H7 (cell line): ENCODE measurements at regions not wholly inside any gene's neighbourhood (a gene's known extent, or its start where the extent isn't known, plus 50 kb on each side); places are given as distances from the start of the nearest gene placed in this dataset.
"Not testable (repeated sequence)": the region's sequence is repeated elsewhere in the genome, so short reads cannot be mapped to it uniquely, and the experiment has no call there.

Source experiments
- DNase-seq: peaks from one replicate; pipeline ENCODE4 v3.0.0; 2012
- H3K27me3 ChIP-seq: 2 replicates; pipeline ENCODE4 v1.6.0; 2011; ENCODE audit warnings: mild to moderate bottlenecking, low read length; ENCODE audit not compliant: control insufficient read depth, insufficient read depth
- H3K36me3 ChIP-seq: replicated peaks from 2 replicates; pipeline ENCODE4 v1.5.1; 2011; ENCODE audit warnings: low read length; ENCODE audit not compliant: control insufficient read depth, insufficient read depth
- H3K4me3 ChIP-seq: 2 replicates; pipeline ENCODE4 v1.5.1; 2011; ENCODE audit warnings: low read depth, mild to moderate bottlenecking, control low read depth, low read length, moderate library complexity; ENCODE audit not compliant: insufficient read depth

DNA sequence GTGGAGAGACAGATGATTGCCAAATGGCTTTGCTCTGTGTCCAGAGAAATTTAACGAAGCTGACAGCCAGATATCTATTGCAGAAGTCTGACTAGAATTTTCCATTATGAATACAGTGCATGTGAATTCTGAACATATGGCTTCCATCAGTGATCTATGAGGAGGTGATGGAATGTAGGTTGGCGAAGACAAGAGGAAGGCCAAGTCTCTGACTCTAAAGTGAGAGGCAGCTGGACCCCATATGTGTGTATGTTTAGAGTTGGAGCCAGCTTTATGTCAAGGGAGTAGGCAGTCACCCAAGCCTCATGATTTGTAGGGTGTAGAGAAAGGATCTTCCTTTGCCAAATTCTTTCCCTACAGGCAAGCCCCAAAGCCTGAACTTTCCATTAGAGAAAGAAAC, 76.2 kb upstream of the TEX13D start:
- Histone ChIP-seq H3K36me3 (no peaks in the 10 kb centered on the region), H3K4me3 (no peak overlapping the region), H3K27me3 (no peaks in the 10 kb centered on the region)
- no peak for DNase-seq

DNA sequence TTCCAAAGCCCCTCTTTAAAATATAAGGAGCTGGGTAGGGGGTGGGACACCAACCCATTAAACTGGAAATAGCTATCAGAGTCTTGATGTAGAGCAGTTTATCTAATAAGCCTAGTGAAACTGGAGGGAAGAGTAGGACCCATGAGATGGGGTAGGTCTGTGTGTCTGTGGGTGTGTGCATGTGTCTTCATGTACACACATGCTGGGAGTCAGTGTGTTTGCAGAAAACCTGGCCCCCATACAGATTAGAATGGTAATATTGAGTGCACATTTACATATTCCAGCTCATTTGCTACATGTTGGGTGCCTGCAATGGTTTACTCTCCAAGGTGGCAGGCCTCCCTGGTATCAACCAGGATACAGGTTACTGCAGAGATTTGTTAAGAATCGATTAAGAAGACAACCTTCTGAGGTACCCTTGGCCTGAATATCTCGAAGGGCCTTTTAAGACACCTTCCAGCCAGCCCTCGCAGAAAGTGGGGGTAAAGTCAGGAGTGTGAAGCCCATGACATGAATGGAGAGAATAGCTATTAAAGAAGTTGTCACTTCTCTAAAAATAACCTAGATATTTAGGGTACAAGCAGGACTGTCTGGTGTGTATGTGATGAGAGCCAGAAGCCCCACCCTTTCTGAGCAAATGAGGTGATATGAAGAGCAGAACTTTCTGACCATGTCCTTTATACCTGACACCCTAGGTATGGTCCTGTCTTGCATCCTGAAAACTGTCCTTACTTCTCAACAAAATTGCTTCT, 75.7 kb upstream of the TEX13D start:
- H3K27me3 ChIP-seq: no peaks in the 10 kb centered on the region
- H3K36me3 ChIP-seq: no peaks in the 10 kb centered on the region
- DNase-seq: no peak
- H3K4me3 ChIP-seq: no peak overlapping the region

DNA sequence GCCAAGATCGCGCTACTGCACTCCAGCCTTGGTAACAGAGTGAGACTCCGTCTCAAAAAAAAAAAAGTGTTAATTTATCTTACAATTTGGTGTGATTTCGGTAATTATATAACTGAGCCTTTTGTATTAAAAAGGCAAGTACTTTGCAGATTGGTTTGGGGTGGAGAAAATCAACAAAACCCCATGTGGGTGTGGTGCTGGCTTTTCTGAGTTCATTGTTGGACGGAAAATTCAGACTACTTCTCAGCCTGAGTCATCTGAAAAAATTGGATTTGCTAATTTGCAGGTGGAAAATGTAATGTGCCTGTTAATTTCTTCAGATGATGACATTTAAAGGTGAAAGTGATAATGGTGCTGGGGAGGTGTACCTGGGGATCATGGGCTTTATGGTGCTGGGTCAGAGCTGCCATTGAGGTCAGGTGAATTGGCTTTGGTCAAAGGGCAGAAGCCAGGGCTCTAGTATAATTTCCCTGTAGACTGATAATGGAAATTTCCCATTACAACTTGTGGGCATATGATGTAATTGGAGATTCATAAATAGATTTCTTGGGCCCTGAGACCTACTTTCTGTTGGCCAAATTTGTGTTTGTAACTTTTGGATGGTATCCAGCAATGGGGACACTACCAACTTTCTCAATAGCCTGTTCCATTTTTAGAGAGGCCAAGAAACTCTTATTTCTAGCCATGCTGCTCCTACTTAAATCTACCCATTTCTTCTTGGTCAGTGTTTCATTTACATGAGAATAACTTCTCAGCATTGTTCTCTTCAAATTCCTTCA, 74.3 kb upstream of the TEX13D start:
- H3K36me3 ChIP-seq: no peaks in the 10 kb centered on the region
- H3K27me3 ChIP-seq: no peaks in the 10 kb centered on the region
- DNase-seq: no peak
- no peak overlapping the region for H3K4me3 ChIP-seq

DNA sequence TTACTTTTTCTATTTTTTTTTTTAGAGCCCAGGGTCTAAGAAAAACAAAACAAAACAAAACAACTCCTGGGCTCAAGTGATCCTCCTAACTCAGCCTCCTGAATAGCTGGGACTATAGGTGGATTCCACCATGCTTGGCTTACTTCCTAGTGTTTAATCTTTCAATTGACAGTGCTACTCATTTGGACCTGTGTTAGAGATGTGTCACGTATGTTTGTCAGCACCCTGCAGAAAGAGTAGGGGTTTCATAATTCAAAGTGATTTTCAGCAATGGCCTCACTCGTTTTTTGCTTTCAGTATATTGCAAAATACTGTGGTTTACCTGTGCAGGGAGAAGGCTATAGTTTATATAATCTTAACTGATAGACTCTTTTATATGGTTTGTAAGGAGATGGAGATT, 71.6 kb upstream of the TEX13D start:
- Histone ChIP-seq H3K27me3 (no peaks in the 10 kb centered on the region), H3K36me3 (no peaks in the 10 kb centered on the region), H3K4me3 (no peak overlapping the region)
- DNase-seq: no peak

DNA sequence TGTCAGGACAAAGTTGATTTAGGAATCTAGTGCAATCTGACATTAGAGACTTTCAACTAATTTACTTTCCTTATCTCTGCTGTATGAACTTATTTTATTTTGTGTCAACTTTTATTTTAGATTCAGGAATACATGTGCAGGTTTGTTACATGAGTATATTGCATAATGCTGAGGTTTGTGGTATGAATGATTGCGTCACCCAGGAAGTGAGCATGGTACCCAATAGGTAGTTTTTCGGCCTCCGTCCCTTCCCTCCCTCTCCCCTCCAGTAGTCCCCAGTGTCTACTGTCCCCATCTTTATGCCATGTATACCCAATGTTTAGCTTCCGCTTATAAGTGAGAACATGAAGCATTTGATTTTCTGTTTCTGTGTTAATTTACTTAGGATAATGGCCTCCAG, 68.7 kb upstream of the TEX13D start:
- H3K36me3 ChIP-seq: no peaks in the 10 kb centered on the region
- DNase-seq: no peak
- H3K4me3 ChIP-seq: no peak overlapping the region
- H3K27me3 ChIP-seq: no peaks in the 10 kb centered on the region

DNA sequence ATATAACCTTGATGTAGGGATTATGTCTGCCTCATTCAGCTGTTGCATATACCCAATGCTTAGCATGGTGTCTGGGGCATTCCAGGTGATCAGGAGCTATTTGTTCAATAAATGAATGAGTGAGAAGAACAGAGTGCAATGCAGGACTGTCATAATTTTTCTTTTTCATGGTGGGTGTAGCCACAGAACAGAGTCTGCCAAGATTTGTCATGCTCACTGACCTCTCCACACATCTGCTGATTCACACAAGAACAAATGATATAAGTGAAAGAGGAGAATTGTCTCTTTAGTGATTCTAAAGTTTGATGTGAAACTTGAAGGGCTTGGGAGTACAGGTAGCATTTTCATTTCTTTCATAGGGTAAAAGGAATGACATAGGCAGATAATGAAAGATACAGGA, 64.4 kb upstream of the TEX13D start:
- no peak for DNase-seq
- H3K4me3 ChIP-seq: no peak overlapping the region
- H3K36me3 ChIP-seq: no peaks in the 10 kb centered on the region
- H3K27me3 ChIP-seq: no peaks in the 10 kb centered on the region

DNA sequence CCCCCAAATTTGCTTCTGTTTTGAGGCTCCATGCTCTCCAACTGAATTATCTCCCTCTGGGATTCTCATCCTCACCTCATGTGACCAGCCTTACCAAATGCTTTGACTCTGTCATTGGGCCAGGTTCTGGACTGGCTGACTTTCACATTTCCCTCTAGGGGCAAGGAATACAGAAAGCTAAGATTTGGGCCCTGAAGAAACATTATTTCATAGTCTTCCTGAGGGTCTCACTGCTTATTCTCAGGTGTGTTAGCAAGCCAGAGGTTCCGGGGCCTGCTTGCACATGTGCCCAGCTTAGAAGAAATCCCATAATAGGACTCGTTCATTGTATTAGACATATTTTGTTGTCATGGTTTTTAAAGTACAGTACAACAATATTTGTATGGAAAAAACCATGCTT, 62.6 kb upstream of the TEX13D start:
- Histone ChIP-seq H3K27me3 (no peaks in the 10 kb centered on the region), H3K36me3 (no peaks in the 10 kb centered on the region), H3K4me3 (no peak overlapping the region)
- DNase-seq: no peak

DNA sequence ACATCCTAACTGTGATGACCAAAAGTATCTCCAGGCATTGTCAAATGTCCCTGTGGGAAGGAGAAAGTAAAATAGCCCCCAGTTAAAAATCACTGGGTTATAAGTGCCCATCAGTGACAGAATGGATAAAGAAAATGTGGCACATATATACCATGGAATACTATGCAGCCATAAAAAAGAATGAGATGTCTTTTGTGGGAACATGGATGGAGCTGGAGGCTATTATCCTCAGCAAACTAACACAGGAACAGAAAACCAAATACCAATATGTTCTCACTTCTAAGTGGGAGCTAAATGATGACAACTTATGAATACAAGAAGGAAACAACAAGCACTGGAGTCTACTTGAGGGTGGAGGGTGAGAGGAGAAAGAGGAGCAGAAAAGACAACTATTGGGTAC, 60.9 kb upstream of the TEX13D start:
- not testable (repeated sequence) for H3K4me3 ChIP-seq, H3K27me3 ChIP-seq, DNase-seq, H3K36me3 ChIP-seq

DNA sequence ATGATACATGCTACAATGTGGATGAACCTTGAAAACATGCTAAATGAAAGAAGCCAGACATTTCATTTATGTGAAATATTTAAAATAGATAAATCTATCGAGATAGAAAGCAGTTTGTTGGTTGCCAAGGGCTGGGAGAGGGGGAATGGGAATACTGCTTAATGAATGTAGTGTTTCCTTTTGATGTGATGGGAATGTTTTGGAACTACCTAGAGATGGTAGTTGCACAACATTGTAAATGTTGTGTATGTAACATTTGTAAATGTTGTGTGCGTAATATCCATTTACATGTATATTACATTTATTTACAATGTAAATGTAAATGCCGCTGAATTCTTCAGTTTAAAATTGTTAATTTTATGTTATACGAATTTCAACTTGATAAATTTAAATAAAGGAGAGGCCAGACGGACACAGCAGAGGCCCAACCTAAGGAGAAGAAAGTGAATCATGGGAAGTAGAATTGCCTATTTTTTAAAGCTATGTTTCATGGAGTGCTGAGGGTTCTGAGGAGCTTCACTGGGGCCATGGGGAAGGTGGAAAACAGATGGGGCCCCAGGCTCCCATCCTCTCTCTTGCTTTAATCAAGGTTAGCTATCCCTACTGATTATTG, 60.0 kb upstream of the TEX13D start:
- no peak for DNase-seq
- H3K27me3 ChIP-seq: no peaks in the 10 kb centered on the region
- no peak overlapping the region for H3K4me3 ChIP-seq

DNA sequence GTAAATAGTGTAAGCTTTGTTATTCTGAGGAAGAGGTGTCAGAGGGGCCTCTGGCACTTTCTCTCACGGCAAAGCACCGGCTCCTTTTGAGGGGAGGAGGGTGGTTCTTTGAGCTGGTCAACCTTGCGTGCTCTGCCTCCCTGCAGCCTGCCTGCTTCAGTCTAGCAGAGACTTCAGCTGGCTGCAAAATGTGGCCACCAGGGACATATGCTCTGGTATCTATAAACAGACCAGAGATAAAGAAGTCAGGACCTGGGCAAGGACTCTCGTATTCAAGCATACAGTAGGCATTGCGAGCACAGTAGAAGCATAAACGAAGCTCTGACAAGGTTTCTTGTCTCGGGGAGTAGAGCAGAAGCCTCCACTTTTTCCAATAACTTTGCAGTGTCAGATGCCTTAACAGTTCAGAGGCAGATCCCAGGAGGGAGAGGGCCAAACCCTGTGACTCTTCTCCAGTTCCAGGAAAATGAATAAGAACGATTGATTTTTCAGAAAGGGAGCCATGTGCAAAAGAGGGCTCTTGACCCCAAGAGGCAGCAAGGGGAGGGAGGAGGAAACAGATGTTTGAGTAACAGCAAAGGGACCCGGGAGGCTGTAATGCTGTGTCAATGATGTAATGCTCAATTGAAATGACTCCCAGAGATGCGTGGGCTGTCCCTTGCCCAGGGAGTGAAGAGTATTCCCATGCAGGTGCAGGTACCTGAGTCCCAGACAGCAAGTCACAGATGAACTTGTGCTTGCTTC, 57.9 kb upstream of the TEX13D start:
- Histone ChIP-seq H3K27me3 (no peaks in the 10 kb centered on the region), H3K4me3 (no peak overlapping the region), H3K36me3 (no peaks in the 10 kb centered on the region)
- no peak for DNase-seq

More for the DNA sequence above, 60.0 kb upstream of the TEX13D start:
- no peaks in the 10 kb centered on the region for H3K36me3 ChIP-seq

DNA sequence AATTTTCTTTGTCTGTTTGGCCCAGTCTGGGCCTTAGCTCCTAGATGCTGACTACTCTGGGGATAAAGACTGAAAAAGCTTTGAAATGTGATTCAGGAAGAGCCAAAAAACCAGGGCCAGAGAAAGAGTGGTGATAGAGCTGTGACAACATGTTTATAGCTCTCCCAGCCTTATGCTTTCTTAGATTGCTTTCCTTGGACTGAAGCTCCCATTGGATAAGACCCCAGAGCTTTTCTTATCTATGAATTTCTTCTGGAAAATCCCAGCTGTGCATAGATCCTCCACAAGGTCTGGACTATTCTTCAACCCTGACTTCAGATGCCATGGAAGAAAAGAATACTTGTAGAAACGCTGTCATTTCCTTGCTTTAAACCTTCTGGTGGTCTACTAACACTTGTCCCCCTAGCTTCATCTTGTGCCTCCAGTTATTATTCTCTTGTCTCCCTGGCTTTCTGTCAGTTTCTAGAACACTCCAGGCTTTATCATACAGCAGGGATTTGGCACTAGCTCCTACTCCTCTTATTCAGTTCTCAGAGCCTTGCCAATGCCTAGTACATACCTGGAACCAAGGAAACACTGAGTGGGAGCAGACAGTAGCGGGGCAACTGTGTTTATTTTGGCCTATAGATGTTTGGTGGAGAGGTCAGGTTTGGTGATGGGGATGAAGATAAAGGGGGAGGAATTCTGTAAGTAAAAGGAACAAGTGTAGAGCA, 57.1 kb upstream of the TEX13D start:
- H3K4me3 ChIP-seq: no peak overlapping the region
- no peaks in the 10 kb centered on the region for H3K36me3 ChIP-seq
- no peak for DNase-seq
- no peaks in the 10 kb centered on the region for H3K27me3 ChIP-seq

DNA sequence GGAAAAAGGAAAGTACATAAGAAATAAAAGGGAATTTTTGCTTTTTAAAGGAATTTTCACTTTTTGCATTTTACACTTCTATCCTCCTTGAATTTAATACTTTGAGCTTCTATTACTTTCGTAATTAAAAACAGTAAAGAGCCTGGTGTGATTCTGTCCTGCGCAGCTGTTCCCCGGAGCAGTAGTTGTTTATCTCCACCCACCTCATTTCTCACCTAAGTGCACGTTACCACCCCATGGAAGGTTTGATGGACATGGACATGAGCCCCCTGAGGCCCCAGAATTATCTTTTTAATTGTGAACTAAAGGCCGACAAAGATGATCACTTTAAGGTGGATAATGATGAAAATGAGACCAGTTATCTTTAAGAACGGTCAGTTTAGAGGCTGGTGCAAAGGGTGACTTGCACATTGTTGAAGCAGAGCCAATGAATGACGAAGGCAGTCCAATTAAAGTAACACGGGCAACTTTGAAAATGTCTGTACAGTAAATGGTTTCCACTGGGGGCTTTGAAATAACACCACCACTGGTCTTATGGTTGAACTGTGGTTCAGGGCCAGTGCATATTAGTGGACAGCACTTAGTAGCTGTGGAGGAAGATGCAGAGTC, 52.1 kb upstream of the TEX13D start:
- Histone ChIP-seq H3K4me3 (no peak overlapping the region), H3K36me3 (no peaks in the 10 kb centered on the region), H3K27me3 (no peaks in the 10 kb centered on the region)
- DNase-seq: no peak

DNA sequence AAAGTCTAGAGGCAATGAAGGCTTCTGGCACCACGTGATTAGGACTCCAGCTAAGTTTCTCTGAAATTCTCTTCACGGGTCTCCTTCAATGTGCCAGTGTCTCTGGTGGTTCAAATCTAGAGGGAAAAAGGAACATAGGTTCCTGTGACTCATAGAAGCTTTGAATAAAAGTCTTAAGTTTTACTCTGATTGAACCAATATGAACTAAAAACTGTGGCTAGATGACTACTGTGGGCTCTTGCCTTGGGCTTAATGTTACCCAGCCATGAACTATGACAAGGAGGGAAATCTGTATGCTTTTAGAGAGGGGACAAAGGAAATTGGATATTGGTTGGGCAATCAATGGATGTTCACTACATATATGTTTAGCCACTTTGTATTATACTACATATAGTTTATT, 49.9 kb upstream of the TEX13D start:
- no peak for DNase-seq
- no peaks in the 10 kb centered on the region for H3K36me3 ChIP-seq
- H3K4me3 ChIP-seq: no peak overlapping the region
- no peaks in the 10 kb centered on the region for H3K27me3 ChIP-seq
